Hepatocyte (in vitro differentiated cells): ENCODE measurements at regions not wholly inside any gene's neighbourhood (a gene's known extent, or its start where the extent isn't known, plus 50 kb on each side); places are given as distances from the start of the nearest gene placed in this dataset.

Experiments used
- DNase-seq: peaks from one replicate; pipeline ENCODE4 v3.0.0-alpha.2; 2016; ENCODE audit warnings: low spot score
- H2AFZ ChIP-seq: fragments of 200-600 bp; sonication (generic); 2 replicates; pipeline ENCODE4 v1.6.0; 2016; ENCODE audit warnings: antibody characterized with exemption, mild to moderate bottlenecking
- H3K27ac ChIP-seq: fragments of 200-600 bp; sonication (generic); 2 replicates; pipeline ENCODE4 v1.5.1; 2016; ENCODE audit warnings: mild to moderate bottlenecking
- H3K27me3 ChIP-seq: fragments of 200-600 bp; sonication (generic); 2 replicates; pipeline ENCODE4 v1.6.1; 2016
- H3K36me3 ChIP-seq: fragments of 200-600 bp; sonication (generic); replicated peaks from 2 replicates; pipeline ENCODE4 v1.5.1; 2016; ENCODE audit warnings: low read depth; ENCODE audit not compliant: insufficient read depth
- H3K4me1 ChIP-seq: fragments of 200-600 bp; sonication (generic); 2 replicates; pipeline ENCODE4 v1.5.1; 2016; ENCODE audit warnings: mild to moderate bottlenecking, moderate library complexity; ENCODE audit not compliant: insufficient read depth
- H3K4me2 ChIP-seq: fragments of 200-600 bp; sonication (generic); 2 replicates; pipeline ENCODE4 v1.6.0; 2016
- H3K4me3 ChIP-seq: fragments of 200-600 bp; sonication (generic); 2 replicates; pipeline ENCODE4 v1.5.1; 2016; ENCODE audit warnings: mild to moderate bottlenecking
- H3K79me2 ChIP-seq: fragments of 200-600 bp; sonication (generic); 2 replicates; pipeline ENCODE4 v1.6.0; 2017; ENCODE audit warnings: mild to moderate bottlenecking
- H3K9me2 ChIP-seq: fragments of 200-600 bp; sonication (generic); replicated peaks from 2 replicates; pipeline ENCODE4 v1.6.0; 2017; ENCODE audit warnings: mild to moderate bottlenecking; ENCODE audit not compliant: insufficient read depth
- H3K9me3 ChIP-seq: fragments of 200-600 bp; sonication (generic); 2 replicates; pipeline ENCODE4 v1.5.1; 2016; ENCODE audit warnings: low read depth, mild to moderate bottlenecking
- H4K20me1 ChIP-seq: fragments of 200-600 bp; sonication (generic); 2 replicates; pipeline ENCODE4 v1.6.0; 2016; ENCODE audit warnings: mild to moderate bottlenecking; ENCODE audit not compliant: insufficient read depth, poor library complexity, severe bottlenecking
- CTCF ChIP-seq: fragments of 200-600 bp; sonication (generic); IDR thresholded peaks from 2 replicates; pipeline ENCODE4 v1.5.1; 2016; ENCODE audit warnings: antibody characterized with exemption, mild to moderate bottlenecking; ENCODE audit not compliant: poor library complexity
- EZH2 ChIP-seq: fragments of 200-600 bp; sonication (generic); IDR thresholded peaks from 2 replicates; pipeline ENCODE4 v1.6.1; 2016; ENCODE audit warnings: antibody characterized with exemption, mild to moderate bottlenecking, borderline replicate concordance
- EZH2phosphoT487 ChIP-seq: fragments of 200-600 bp; sonication (generic); IDR thresholded peaks from one replicate; pipeline ENCODE4 v1.6.1; 2018; ENCODE audit warnings: antibody characterized with exemption, mild to moderate bottlenecking, low read depth, moderate library complexity; ENCODE audit not compliant: unreplicated experiment, severe bottlenecking
- WGBS: methylation state at CpG from one replicate; pipeline ENCODE4 v1.1.6; 2016; ENCODE audit warnings: low lambda C conversion rate; ENCODE audit errors: missing lambda C conversion rate; 5-methylcytosine and 5-hydroxymethylcytosine counted together

- H3K79me2 ChIP-seq = no peaks in the 10 kb centered on the region
Observed at GRCh38 chr20:23258747-23259121, 91.9 kb upstream of the NXT1 start.

GRCh38 chr20:23257848-23258746 is 92.5 kb upstream of the NXT1 start:
- Histone ChIP-seq H4K20me1 (no peaks in the 10 kb centered on the region), H3K9me3 (no peaks in the 10 kb centered on the region), H3K27ac (no peak overlapping the region), H3K4me3 (no peak overlapping the region), H3K36me3 (no peaks in the 10 kb centered on the region), H3K27me3 (no peaks in the 10 kb centered on the region), H3K4me1 (peaks cover 9% of the 10 kb centered on the region), H2AFZ (no peak overlapping the region), H3K9me2 (no peaks in the 10 kb centered on the region), H3K4me2 (no peak overlapping the region), H3K79me2 (no peaks in the 10 kb centered on the region)
- DNase-seq = no peak
- TF ChIP-seq EZH2 (no peak), CTCF (no peak), EZH2phosphoT487 (no peak)
- 71% methylated on average over 8 of the region's 8 CpGs for WGBS

More at GRCh38 chr20:23258747-23259121, 91.9 kb upstream of the NXT1 start:
- Histone ChIP-seq H4K20me1 (no peaks in the 10 kb centered on the region), H3K4me1 (peaks cover 9% of the 10 kb centered on the region), H3K4me2 (no peak overlapping the region), H3K27ac (no peak overlapping the region), H3K4me3 (no peak overlapping the region), H3K9me3 (no peaks in the 10 kb centered on the region), H3K36me3 (no peaks in the 10 kb centered on the region), H3K27me3 (no peaks in the 10 kb centered on the region), H2AFZ (no peak overlapping the region), H3K9me2 (no peaks in the 10 kb centered on the region)
- TF ChIP-seq CTCF (no peak), EZH2 (no peak)
- WGBS = 85% methylated on average over 3 of the region's 3 CpGs
- no peak for DNase-seq

- Histone ChIP-seq H3K9me2 (no peaks in the 10 kb centered on the region), H3K36me3 (no peaks in the 10 kb centered on the region), H3K9me3 (no peaks in the 10 kb centered on the region), H3K4me1 (peaks cover 9% of the 10 kb centered on the region), H3K4me3 (no peak overlapping the region), H3K27ac (no peak overlapping the region), H3K27me3 (no peaks in the 10 kb centered on the region), H2AFZ (no peak overlapping the region), H4K20me1 (no peaks in the 10 kb centered on the region), H3K79me2 (no peaks in the 10 kb centered on the region), H3K4me2 (no peak overlapping the region)
- TF ChIP-seq EZH2 (no peak), CTCF (no peak), EZH2phosphoT487 (no peak)
- WGBS = 61% methylated on average over 12 of the region's 12 CpGs
- no peak for DNase-seq
Observed at GRCh38 chr20:23257106-23257761, 93.4 kb upstream of the NXT1 start.
